OCI-M2 (cell line): ENCODE measurements at regions not wholly inside any gene's neighbourhood (a gene's known extent, or its start where the extent isn't known, plus 50 kb on each side); places are given as distances from the start of the nearest gene placed in this dataset.

Experiments
- DNase-seq: peaks from one replicate; lab custom pipeline; 2025; ENCODE audit not compliant: unreplicated experiment; lab: John Stamatoyannopoulos, UW

DNA sequence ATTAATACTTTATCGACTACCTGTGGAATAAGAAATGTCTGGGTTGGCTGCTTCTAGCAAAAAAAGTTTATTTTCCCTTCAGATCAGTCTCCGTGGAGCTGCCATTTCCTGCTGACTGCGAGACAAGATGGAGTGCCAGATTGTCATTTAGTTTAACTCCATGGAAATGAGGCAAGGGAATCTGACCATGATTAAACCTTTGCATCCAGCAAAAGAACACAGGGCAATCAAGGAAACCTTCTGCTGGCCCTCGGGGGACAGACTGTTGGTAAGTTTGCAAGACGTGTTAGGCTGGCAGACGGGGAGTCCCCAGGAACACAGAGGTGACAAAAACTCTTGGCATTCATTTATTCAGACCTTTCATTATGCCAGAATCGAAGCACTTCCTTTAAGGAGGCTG is 52.2 kb upstream of the SPACA1 start:
- DNase-seq = no peak

DNA sequence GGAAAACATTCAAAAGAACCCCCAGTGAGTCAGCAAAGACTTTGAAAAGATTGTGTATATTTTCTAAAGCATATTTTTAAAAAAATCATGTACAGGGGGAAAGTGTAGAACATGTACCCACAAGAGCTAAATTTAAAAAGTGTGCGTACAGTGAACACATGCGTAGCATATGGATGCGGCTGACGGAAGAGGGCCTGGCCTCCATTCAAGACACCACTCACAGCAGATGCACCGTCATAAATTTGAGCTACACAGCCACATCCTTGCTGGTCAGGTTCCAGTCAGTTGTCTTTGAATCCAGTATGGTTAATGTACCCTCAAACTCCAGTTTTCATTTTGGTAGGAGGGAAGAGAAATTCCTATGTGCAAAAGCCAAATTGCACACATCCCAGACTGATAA is 54.3 kb upstream of the SPACA1 start:
- no peak for DNase-seq

DNA sequence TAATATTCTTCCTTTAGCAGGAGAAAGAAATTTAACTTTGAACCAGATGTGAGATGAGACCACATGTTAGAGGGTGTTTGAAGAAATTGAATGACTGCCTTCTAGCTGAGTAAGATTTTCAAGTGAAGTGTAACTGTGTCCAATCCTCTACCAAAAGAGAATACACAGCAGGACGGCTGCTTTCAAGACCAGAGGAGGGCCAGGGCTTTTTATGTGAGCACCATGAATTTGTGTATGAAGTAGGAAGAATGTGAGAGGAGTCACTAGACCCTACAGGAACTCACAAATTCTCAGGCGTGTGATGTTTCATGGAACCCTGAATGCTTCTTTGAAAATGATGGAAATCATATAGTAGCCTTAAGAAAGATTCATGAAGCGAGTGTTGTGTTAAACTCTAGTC is 56.8 kb upstream of the SPACA1 start:
- DNase-seq = no peak

- DNase-seq = no peak
Measured at GRCh38 chr6:87982134-87982533, 65.5 kb upstream of the SPACA1 start.

DNA sequence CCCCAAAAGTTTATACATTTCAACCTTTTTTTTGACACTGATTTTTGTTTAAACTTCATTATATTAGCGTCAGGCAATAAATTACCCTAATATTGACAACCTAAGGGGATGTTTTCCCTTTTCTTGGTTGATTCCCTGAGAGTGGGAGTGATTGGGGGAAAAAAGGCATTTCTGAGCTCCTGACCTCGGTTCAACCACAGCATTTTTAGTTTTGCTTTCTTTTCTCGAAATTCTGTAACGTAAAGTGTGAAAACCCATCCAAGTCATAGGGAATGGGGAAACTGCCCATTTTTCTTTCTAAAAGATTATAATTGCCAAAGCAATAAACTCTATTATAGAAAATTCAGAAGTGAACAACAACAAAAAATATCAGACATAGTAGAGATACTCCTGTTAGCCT is 67.9 kb upstream of the SPACA1 start:
- DNase-seq = no peak

- no peak for DNase-seq
Measured at GRCh38 chr6:87976616-87977015, 71.0 kb upstream of the SPACA1 start.

DNA sequence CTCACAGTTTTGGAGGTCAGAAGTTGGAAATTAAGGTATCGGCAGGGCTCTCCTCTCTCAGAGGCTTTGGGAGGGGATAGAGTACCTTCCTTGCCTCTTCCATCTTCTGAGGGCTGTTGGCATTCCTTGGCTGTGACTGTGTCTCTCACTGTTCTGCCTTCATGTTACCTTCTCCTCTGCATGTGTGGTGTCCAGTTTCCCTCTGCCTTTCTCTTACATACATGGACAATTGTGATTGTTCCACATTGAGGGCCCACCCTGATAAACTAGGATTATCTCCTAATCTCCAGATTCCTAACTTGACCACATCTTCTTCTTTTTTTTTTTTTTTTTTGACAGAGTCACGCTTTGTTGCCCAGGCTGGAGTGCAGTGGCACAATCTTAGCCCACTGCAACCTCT is 72.1 kb upstream of the SPACA1 start:
- no peak for DNase-seq

GRCh38 chr6:87972279-87972678 is 75.4 kb upstream of the SPACA1 start:
- no peak for DNase-seq

GRCh38 chr6:87971605-87972262 is 75.9 kb upstream of the SPACA1 start:
- no peak for DNase-seq

DNA sequence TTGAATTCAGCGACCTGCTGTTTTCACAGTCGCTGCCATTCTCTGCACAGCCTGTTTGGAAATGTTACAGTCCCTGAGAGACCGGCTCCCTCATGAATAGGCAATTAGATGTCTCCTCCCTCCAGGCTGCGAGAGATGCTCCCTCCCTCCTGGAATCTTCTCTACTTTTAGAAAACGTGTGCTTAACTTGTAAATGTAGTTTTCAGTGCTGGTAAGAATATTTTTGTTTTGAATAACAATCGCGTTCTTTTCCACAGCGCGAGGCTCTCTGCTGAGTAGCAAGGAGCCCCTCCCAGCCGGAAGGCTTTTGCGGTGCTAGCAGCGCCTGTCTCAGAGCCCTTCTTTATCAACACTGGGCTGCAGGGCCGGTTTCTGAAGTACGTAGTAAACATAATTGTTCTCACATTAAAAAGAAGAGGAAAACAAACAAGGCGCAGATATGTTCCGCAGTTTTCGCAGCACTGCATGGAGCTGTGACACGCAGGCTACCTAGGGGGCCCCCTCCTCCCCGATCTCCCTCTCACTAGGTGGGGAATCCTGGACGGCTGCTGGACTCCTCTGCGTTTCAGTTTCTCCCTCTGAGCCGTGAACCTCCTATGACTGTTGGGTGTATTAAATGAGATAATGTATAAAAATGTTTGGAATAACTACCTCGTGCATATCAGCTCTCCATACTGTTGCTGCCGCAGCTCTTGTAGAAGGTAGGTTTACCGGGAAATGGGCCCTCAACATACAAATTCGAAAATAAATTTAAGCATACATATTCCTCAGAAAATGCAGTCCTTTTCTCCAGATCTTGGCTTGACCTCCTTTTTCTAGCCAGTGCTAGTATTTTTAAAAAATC is 79.0 kb upstream of the SPACA1 start:
- DNase-seq = no peak

DNA sequence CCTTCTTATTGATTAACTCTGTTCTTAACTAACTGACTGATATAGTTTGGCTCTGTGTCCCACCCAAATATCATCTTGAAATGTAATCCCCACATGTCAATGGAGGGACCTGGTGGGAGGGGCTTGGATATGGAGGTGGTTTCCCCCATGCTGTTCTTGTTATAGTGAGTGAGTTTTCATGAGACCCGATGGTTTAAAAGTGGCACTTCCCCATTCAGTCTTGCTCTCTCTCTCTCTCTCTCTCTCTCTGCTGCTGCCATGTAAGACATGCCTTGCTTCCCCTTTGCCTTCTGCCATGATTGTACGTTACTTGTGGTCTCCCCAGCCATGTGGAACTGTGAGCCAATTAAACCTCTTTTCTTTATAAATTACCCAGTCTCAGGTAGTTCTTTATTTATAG is 81.8 kb upstream of the SPACA1 start:
- no peak for DNase-seq

GRCh38 chr6:87959083-87959482 is 88.6 kb upstream of the SPACA1 start:
- no peak for DNase-seq

- no peak for DNase-seq
Measured at GRCh38 chr6:87951751-87952150, 95.9 kb upstream of the SPACA1 start.

GRCh38 chr6:87950614-87951013 is 97.0 kb upstream of the SPACA1 start:
- no peak for DNase-seq

DNA sequence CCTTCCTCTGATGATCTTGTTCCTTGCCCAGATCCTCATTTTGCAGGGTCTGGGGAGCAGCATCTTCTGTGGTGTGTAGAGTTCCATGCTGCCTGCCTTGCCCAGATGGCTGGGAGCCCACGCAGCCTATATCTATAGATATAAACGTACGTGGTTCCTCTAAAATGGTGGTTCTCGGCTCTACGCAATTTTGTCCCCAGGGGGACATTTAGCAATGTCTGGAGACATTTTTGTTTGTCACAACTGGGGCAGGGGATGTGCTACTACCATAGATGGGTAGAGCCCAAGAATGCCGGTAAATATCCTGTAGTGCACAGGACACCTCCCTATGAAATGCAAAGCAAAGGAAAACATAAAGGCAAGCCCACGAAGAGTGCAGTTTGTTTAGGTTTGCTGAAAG is 98.4 kb upstream of the SPACA1 start:
- no peak for DNase-seq

GRCh38 chr6:87946669-87947068 is 101.0 kb upstream of the SPACA1 start:
- DNase-seq = no peak

DNA sequence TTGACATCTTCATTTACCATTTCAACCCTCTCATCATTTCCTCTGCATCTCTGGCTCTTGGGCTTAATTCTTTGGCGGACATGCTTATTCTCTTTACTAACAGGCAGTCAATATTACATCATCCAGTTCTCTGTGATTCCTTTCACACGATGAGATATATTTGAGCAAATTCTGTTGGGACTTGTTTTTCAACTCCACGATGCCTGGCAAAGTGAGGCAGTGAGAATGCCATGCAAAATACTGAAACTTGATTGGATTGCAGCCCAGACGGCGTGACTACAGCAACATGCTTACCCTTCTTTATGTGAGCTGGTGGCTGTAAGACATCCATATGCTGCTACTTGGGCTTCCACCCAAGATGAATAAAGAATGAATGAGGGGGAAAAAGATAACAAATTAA is 101.7 kb upstream of the SPACA1 start:
- DNase-seq = no peak

DNA sequence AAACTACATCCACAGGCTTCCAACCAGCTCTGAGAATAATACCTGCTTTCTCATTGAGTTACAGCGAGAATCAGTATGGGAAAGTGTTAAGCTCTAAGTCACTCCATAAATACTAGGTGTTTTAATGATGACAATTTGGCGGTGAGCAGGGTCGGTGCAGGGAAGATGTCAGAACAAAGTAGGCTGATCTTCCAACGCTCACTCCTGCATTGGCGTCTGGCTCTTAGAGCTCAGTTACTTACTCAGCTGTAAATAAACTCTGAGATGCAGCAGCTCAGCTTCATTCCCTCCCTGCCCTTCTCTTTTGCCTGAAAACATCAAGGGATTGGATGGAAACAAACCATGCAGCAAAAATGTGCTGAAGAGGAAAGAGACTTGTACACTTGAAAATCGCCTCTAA is 102.5 kb upstream of the SPACA1 start:
- no peak for DNase-seq

DNA sequence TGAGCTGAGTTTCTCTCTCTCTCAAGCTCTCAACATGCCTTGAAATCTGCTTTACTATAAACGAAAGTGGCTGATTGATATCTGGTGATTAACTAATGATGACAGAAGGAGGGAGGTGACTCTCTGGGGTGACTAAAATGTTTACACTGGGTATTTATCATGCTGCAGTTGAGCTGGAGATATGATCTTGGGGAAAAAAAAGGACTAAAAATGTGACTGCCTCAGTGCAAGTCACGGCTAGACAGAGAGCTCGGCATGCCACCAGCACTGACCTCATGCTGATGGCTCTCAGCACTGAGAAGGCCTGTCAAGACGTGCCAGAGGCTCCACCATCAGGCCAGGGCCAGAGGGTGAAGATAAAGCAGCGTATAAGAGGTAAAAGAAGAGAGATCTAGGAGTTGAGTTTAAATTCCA is 103.1 kb upstream of the SPACA1 start:
- DNase-seq = no peak

- DNase-seq = no peak
Measured at GRCh38 chr6:87943191-87943590, 104.5 kb upstream of the SPACA1 start.

GRCh38 chr6:87941556-87942358 is 105.9 kb upstream of the SPACA1 start:
- no peak for DNase-seq

GRCh38 chr6:87939776-87940175 is 107.9 kb upstream of the SPACA1 start:
- DNase-seq = no peak
